Caco-2 (cell line): ENCODE measurements at regions not wholly inside any gene's neighbourhood (a gene's known extent, or its start where the extent isn't known, plus 50 kb on each side); places are given as distances from the start of the nearest gene placed in this dataset.

ENCODE experiments used
- BruUV-seq: library from RNA; stranded (reverse); fragments of 400-500 nt; replicated peaks from 2 replicates; lab custom pipeline; 2021; lab: Mats Ljungman, UMichigan
- CTCF ChIA-PET: fragments of 300-600 bp; sonication (Branson Sonifier 250); formaldehyde crosslinking; loops from one replicate; lab custom pipeline; 2022; ENCODE audit warnings: antibody characterized with exemption; lab: Charles Lee
- POLR2A ChIA-PET: fragments of 300-600 bp; sonication (Branson Sonifier 250); formaldehyde crosslinking; loops from one replicate; lab custom pipeline; 2022; ENCODE audit warnings: antibody characterized with exemption; lab: Charles Lee
- DNase-seq, 2 experiments: peaks; one replicate each; pipeline versions ENCODE4 v3.0.0 to v3.0.0-alpha.2; 2020 to 2022
- H3K27me3 ChIP-seq: replicated peaks from 2 replicates; pipeline ENCODE4 v1.6.0; 2011; ENCODE audit warnings: low read length; ENCODE audit not compliant: control insufficient read depth, insufficient read depth
- H3K36me3 ChIP-seq: 2 replicates; pipeline ENCODE4 v1.5.1; 2011; ENCODE audit warnings: low read length; ENCODE audit not compliant: control insufficient read depth, insufficient read depth
- H3K4me1 ChIP-seq: fragments of 250-450 bp; sonication (Bioruptor Pico); 2 replicates; pipeline ENCODE4 v1.5.1; 2020; ENCODE audit warnings: mild to moderate bottlenecking
- H3K4me3 ChIP-seq: 2 replicates; pipeline ENCODE4 v1.5.1; 2011; ENCODE audit warnings: low read depth, mild to moderate bottlenecking, control low read depth, low read length
- H3K9me3 ChIP-seq: fragments of 250-450 bp; sonication (Bioruptor Pico); 2 replicates; pipeline ENCODE4 v1.5.1; 2020; ENCODE audit warnings: mild to moderate bottlenecking, moderate library complexity
- H3K27ac Mint-ChIP-seq: one replicate; pipeline ENCODE4 v1.8.0; 2022; ENCODE audit warnings: mixed read lengths; ENCODE audit not compliant: unreplicated experiment
- H3K27me3 Mint-ChIP-seq: one replicate; pipeline ENCODE4 v1.8.0; 2022; ENCODE audit warnings: mixed read lengths; ENCODE audit not compliant: insufficient read depth, unreplicated experiment
- H3K36me3 Mint-ChIP-seq: one replicate; pipeline ENCODE4 v1.8.0; 2022; ENCODE audit warnings: mild to moderate bottlenecking, mixed read lengths; ENCODE audit not compliant: insufficient read depth, unreplicated experiment
- H3K4me1 Mint-ChIP-seq: one replicate; pipeline ENCODE4 v1.8.0; 2022; ENCODE audit warnings: low read depth, mixed read lengths; ENCODE audit not compliant: unreplicated experiment
- H3K4me3 Mint-ChIP-seq: one replicate; pipeline ENCODE4 v1.8.0; 2022; ENCODE audit warnings: mild to moderate bottlenecking, moderate library complexity, mixed read lengths; ENCODE audit not compliant: unreplicated experiment
- H3K9me3 Mint-ChIP-seq: one replicate; pipeline ENCODE4 v1.8.0; 2022; ENCODE audit warnings: mixed read lengths; ENCODE audit not compliant: unreplicated experiment
- CTCF ChIP-seq, 2 experiments: fragments of 200-600 bp in 1 of 2; IDR thresholded peaks; 1 replicate in 1 of 2; 2 replicates in 1 of 2; pipeline versions ENCODE4 v1.5.1 to v1.8.0; 2011 to 2022; ENCODE audit warnings: antibody characterized with exemption in 1 of 2, control low read depth in 1 of 2, inconsistent platforms in 1 of 2, low read depth in 1 of 2, low read length in 1 of 2, mild to moderate bottlenecking in 1 of 2, moderate library complexity in 1 of 2; ENCODE audit not compliant: insufficient read depth in 1 of 2, severe bottlenecking in 1 of 2, unreplicated experiment in 1 of 2
- intact Hi-C: fragments of 100-400 bp; cut with micrococcal nuclease; formaldehyde crosslinking; loops from one replicate; pipeline ENCODE4 v1.10.0; 2022; ENCODE audit not compliant: unreplicated experiment

DNA sequence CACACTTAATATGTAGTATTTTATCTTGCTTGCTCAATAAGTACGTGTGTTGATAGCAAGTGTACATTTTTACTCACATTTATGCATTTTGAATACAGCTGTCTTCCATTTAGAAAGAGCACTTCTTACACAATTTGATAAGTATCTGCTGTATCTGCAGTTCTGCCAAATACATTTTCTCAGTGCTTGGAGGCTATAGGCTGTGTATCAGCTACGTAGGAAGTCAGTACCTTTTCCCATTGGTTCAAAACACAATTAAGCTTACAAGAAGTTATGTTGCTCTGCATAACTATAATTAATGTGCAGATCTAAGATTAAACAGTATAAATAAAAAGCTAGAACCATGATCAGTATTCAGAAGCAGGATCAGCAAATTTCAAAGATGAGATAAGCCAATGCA, 503.6 kb upstream of the SMIM21 start:
- Histone ChIP-seq H3K4me3 (no peak overlapping the region), H3K9me3 (no peaks in the 10 kb centered on the region), H3K4me1 (no peaks in the 10 kb centered on the region), H3K36me3 (no peaks in the 10 kb centered on the region), H3K27me3 (no peaks in the 10 kb centered on the region)
- H3K27ac Mint-ChIP-seq, result no peak overlapping the region
- ChIA-PET POLR2A (no interaction called here), CTCF (no interaction called here)
- no peaks in the 10 kb centered on the region for H3K36me3 Mint-ChIP-seq
- H3K27me3 Mint-ChIP-seq, result peaks cover 4% of the 10 kb centered on the region
- H3K4me1 Mint-ChIP-seq, result no peaks in the 10 kb centered on the region
- no peaks in the 10 kb centered on the region for H3K9me3 Mint-ChIP-seq
- intact Hi-C loops, result no loop called here
- no peak for TF ChIP-seq CTCF (IDR thresholded peaks at IDR 0.05; ENCODE audit: insufficient read depth in 1 of 2, low read depth in 1 of 2, low read length in 1 of 2, severe bottlenecking in 1 of 2, unreplicated experiment in 1 of 2)
- no TSS peak for BruUV-seq
- no peak overlapping the region for H3K4me3 Mint-ChIP-seq
- DNase-seq, result no peak

DNA sequence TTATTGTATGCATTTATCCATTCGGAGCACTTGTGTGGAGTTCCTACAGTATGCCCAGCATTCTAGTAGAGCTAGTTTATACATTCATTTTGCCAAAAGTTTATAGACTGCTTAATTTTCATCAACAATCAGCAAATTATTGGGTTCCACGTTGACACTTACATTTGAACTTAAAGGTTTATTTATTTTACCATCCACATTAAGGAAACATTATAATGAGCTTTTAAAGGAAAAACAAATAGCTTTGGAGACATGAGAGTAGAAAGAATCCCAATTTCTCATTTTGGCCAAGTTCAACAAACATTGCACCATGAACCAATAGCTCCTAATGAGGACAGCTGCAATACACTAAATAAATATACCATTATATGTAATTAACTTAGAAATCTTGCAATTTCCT, 501.2 kb upstream of the SMIM21 start:
- CTCF ChIA-PET, result no interaction called here
- POLR2A ChIA-PET, result no interaction called here
- Mint-ChIP-seq H3K4me1 (no peaks in the 10 kb centered on the region), H3K4me3 (no peak overlapping the region), H3K27ac (no peak overlapping the region), H3K9me3 (no peaks in the 10 kb centered on the region), H3K36me3 (no peaks in the 10 kb centered on the region), H3K27me3 (peaks cover 3% of the 10 kb centered on the region)
- Histone ChIP-seq H3K9me3 (no peaks in the 10 kb centered on the region), H3K4me1 (no peaks in the 10 kb centered on the region), H3K36me3 (no peaks in the 10 kb centered on the region), H3K27me3 (no peaks in the 10 kb centered on the region), H3K4me3 (no peak overlapping the region)
- no TSS peak for BruUV-seq
- intact Hi-C loops, result no loop called here
- no peak for TF ChIP-seq CTCF (IDR thresholded peaks at IDR 0.05; ENCODE audit: insufficient read depth in 1 of 2, low read depth in 1 of 2, low read length in 1 of 2, severe bottlenecking in 1 of 2, unreplicated experiment in 1 of 2)
- no peak for DNase-seq

DNA sequence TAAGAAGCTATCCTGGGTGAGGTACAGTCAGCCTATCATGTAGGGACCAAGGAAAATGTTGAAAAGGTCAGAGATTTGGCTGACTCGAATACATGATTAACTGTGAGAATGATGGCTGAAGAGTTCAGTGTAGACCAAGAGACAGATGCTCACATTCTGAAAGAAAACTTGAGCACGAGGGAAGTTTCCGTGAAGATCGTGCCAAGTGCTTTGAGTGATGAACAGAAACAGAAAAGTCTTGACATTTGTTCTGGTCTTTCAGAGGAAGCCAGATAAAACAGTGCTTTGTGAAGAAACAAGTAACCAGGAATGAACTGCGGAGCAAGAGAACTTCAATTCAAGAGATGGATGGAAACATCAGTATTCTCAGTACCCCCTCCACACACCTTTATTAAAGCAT, 500.3 kb upstream of the SMIM21 start:
- Histone ChIP-seq H3K4me3 (no peak overlapping the region), H3K4me1 (no peaks in the 10 kb centered on the region), H3K36me3 (no peaks in the 10 kb centered on the region), H3K9me3 (no peaks in the 10 kb centered on the region), H3K27me3 (no peaks in the 10 kb centered on the region)
- POLR2A ChIA-PET, result no interaction called here
- CTCF ChIA-PET, result no interaction called here
- Mint-ChIP-seq H3K27me3 (peaks cover 7% of the 10 kb centered on the region), H3K9me3 (no peaks in the 10 kb centered on the region), H3K4me3 (no peak overlapping the region), H3K4me1 (no peaks in the 10 kb centered on the region), H3K27ac (no peak overlapping the region), H3K36me3 (no peaks in the 10 kb centered on the region)
- intact Hi-C loops, result no loop called here
- no peak for TF ChIP-seq CTCF (IDR thresholded peaks at IDR 0.05; ENCODE audit: insufficient read depth in 1 of 2, low read depth in 1 of 2, low read length in 1 of 2, severe bottlenecking in 1 of 2, unreplicated experiment in 1 of 2)
- no TSS peak for BruUV-seq
- DNase-seq, result no peak
